NT2/D1 (cell line): ENCODE measurements at regions not wholly inside any gene's neighbourhood (a gene's known extent, or its start where the extent isn't known, plus 50 kb on each side); places are given as distances from the start of the nearest gene placed in this dataset.

ENCODE experiments used
- DNase-seq: peaks from one replicate; pipeline ENCODE4 v3.0.0-alpha.2; 2011; ENCODE audit warnings: low read depth, low spot score
- H3K27me3 ChIP-seq: 2 replicates; pipeline ENCODE4 v1.6.0; 2011; ENCODE audit warnings: mild to moderate bottlenecking; ENCODE audit not compliant: insufficient read length, insufficient read depth
- H3K36me3 ChIP-seq: 2 replicates; pipeline ENCODE4 v1.6.1; 2011; ENCODE audit warnings: mild to moderate bottlenecking, low read length, mixed read lengths; ENCODE audit not compliant: insufficient read depth, insufficient read length
- H3K4me1 ChIP-seq: 2 replicates; pipeline ENCODE4 v1.5.1; 2011; ENCODE audit not compliant: insufficient read depth, insufficient read length
- H3K4me3 ChIP-seq: 2 replicates; pipeline ENCODE4 v1.5.1; 2011; ENCODE audit warnings: low read depth; ENCODE audit not compliant: insufficient read length
- H3K9ac ChIP-seq: 2 replicates; pipeline ENCODE4 v1.6.0; 2011; ENCODE audit warnings: low read depth; ENCODE audit not compliant: insufficient read length
- H3K9me3 ChIP-seq: 2 replicates; pipeline ENCODE4 v1.5.1; 2011; ENCODE audit warnings: mild to moderate bottlenecking, low read length; ENCODE audit not compliant: insufficient read depth
- SUZ12 ChIP-seq: IDR thresholded peaks from 2 replicates; pipeline ENCODE4 v1.6.1; 2011; ENCODE audit not compliant: insufficient read length, insufficient read depth; ENCODE audit errors: extremely low read depth
- YY1 ChIP-seq: IDR thresholded peaks from 2 replicates; pipeline ENCODE4 v1.6.1; 2011; ENCODE audit not compliant: insufficient read length, insufficient read depth
- ZNF274 ChIP-seq: IDR thresholded peaks from 2 replicates; pipeline ENCODE4 v1.6.1; 2011; ENCODE audit warnings: mild to moderate bottlenecking, low read depth, low read length

DNA sequence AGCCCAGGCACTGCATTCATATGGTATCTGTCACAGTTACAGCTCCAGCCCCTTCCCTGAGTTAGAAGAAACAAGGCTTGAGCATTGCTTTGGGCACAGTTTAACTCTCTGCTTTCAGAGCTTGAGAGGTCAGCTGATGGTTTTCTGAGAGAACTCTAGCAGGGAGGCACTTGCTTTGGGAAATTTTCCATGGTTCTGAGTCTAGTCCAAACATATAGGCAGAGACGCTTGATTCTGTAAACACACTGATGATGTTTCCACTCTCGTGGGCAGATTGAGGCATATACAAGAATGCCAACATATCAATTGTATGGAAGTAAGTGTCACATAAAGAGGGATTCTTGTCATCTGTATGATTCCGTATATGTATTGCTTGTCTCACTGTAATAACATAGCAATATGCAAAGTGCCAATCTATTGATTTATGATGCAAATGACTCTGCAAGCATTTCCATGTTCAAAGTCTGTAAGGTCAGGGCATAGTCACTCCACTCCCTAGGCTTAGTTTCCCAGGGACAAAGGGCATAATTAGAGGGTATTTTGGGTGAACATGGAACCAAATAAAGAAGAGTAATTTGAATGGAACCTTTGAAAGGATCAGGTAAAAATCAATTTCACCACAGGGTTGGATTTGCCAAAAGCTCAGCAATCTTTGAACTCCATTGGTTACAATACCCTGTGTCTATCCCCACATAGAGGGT lies 239.0 kb downstream of the INHBA start:
- H3K36me3 ChIP-seq = no peaks in the 10 kb centered on the region
- no peak for TF ChIP-seq YY1
- TF ChIP-seq ZNF274 = no peak
- TF ChIP-seq SUZ12 = no peak
- no peak for DNase-seq
- H3K4me3 ChIP-seq = no peak overlapping the region
- peaks cover 3% of the 10 kb centered on the region for H3K4me1 ChIP-seq
- H3K9me3 ChIP-seq = no peaks in the 10 kb centered on the region
- H3K9ac ChIP-seq = no peak overlapping the region
- no peaks in the 10 kb centered on the region for H3K27me3 ChIP-seq

DNA sequence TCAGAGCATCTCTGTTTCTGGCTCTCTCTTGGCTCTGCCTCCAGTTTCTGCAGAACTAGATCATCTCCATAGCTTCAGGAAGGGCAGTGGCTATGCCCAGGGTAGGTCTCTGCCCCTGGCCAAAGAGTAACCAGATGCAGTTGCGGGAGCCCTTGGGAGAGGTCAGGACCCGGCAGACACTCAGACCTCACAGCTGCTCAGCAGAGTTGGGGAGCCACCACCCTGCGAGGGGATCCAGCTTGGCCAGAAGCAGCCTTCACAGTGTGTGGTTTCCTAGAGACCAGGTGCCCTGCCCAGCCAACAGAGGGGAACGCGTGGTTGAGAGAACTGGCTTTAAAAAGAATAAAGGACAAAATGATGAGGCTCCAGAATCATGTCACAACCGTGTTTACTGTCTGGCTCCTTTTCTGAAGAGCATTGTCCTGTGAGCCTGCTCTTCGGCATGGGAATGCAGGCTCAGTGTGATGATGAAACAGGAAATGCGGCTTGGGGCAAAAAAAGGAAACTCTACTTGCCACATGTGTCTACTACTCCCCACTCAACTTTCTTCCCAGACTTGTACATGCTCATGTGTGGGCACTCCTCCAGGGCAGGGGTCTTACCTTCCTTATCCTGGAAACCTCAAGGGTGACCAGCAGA lies 243.1 kb downstream of the INHBA start:
- no peaks in the 10 kb centered on the region for H3K4me1 ChIP-seq
- H3K9me3 ChIP-seq = no peaks in the 10 kb centered on the region
- H3K9ac ChIP-seq = no peak overlapping the region
- DNase-seq = no peak
- H3K27me3 ChIP-seq = no peaks in the 10 kb centered on the region
- TF ChIP-seq YY1 (no peak), SUZ12 (no peak), ZNF274 (no peak)
- H3K36me3 ChIP-seq = no peaks in the 10 kb centered on the region
- no peak overlapping the region for H3K4me3 ChIP-seq

GRCh38 chr7:41459183-41459582 lies 243.7 kb downstream of the INHBA start:
- Histone ChIP-seq H3K9ac (no peak overlapping the region), H3K36me3 (no peaks in the 10 kb centered on the region), H3K9me3 (no peaks in the 10 kb centered on the region), H3K4me3 (no peak overlapping the region), H3K27me3 (no peaks in the 10 kb centered on the region), H3K4me1 (no peaks in the 10 kb centered on the region)
- TF ChIP-seq ZNF274 (no peak), SUZ12 (no peak), YY1 (no peak)
- DNase-seq = no peak

DNA sequence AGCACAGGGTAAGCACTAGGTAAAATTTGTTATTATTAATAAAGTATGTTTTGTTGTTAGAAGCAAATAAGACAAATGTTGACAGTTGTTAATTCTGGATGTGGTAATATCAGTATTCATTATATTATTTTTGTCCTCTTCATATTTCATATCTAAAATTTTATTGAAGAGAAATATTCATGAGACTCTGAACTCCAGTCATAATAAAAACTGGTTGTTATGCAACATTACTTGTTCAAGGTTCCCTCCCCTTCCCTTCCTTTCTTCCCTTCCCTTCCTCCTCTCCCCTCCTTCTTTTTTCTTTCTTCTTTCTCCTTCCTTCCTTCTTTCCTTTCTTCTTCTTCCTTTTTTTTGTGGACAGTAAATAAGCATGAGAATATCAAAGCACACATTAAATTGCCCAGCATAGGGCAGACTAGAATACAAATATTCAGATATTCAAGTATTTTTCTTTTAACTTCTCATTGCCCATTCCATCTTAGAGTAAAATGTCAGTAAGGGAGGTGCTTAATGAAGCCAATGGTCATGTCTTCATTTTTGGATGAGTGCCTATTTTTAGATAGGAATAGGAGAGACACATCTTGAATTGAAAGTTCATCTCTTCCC lies 245.0 kb downstream of the INHBA start:
- Histone ChIP-seq H3K9me3 (no peaks in the 10 kb centered on the region), H3K9ac (no peak overlapping the region), H3K27me3 (no peaks in the 10 kb centered on the region), H3K4me1 (no peaks in the 10 kb centered on the region), H3K36me3 (no peaks in the 10 kb centered on the region), H3K4me3 (no peak overlapping the region)
- TF ChIP-seq ZNF274 (no peak), SUZ12 (no peak), YY1 (no peak)
- DNase-seq = no peak

DNA sequence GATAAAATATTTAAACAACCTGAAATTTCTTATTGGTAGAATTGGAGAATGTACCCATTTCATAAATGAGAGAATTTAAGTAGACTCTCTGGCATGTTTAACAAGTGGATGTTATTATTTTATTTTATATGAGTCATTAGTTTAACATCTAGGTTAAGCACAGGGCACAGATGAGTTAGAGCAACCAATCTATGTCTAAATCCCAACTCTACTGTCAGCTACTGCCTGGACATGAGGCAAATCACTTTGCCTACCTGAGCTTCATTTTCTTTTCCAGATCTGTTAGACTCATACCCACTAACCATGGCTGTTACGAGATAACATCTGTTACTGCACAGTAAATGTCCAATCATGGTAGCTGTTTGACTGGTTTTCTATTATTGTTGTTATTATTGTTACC lies 251.1 kb downstream of the INHBA start:
- no peak for DNase-seq
- H3K9ac ChIP-seq = no peak overlapping the region
- H3K4me1 ChIP-seq = no peaks in the 10 kb centered on the region
- TF ChIP-seq SUZ12 (no peak), YY1 (no peak), ZNF274 (no peak)
- H3K36me3 ChIP-seq = no peaks in the 10 kb centered on the region
- no peak overlapping the region for H3K4me3 ChIP-seq
- H3K9me3 ChIP-seq = no peaks in the 10 kb centered on the region
- H3K27me3 ChIP-seq = no peaks in the 10 kb centered on the region

- no peaks in the 10 kb centered on the region for H3K4me1 ChIP-seq
- no peaks in the 10 kb centered on the region for H3K9me3 ChIP-seq
- no peak overlapping the region for H3K9ac ChIP-seq
- H3K36me3 ChIP-seq = no peaks in the 10 kb centered on the region
- H3K4me3 ChIP-seq = no peak overlapping the region
- TF ChIP-seq YY1 (no peak), SUZ12 (no peak), ZNF274 (no peak)
- no peak for DNase-seq
- no peaks in the 10 kb centered on the region for H3K27me3 ChIP-seq
These were observed 253.2 kb downstream of the INHBA start for GRCh38 chr7:41449694-41450093.

DNA sequence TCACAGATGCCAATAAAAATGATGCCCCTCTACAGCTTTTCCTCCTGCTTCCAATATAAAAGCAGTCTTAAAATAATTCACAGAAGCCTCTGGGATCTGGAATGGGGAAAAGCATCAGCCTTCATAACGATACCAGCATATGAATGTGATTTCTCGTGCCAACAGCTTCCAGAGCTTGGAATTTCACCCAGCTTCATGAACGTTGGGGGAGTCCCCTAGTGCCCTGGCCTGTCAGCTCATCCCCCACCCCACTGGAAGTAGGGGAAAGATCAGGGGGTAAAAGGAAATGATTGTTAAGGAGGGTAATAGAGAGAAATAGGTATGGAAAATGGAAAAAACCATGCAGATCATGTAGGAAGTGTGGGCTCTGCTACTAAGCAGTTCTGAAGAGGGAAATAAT lies 253.6 kb downstream of the INHBA start:
- Histone ChIP-seq H3K9me3 (no peaks in the 10 kb centered on the region), H3K4me3 (no peak overlapping the region), H3K36me3 (no peaks in the 10 kb centered on the region), H3K4me1 (no peaks in the 10 kb centered on the region), H3K27me3 (no peaks in the 10 kb centered on the region), H3K9ac (no peak overlapping the region)
- no peak for TF ChIP-seq ZNF274
- TF ChIP-seq YY1 = no peak
- TF ChIP-seq SUZ12 = no peak
- no peak for DNase-seq
